ENCODE measurements at regions not wholly inside any gene's neighbourhood (a gene's known extent, or its start where the extent isn't known, plus 50 kb on each side); places are given as distances from the start of the nearest gene placed in this dataset.
"Not testable (repeated sequence)": the region's sequence is repeated elsewhere in the genome, so short reads cannot be mapped to it uniquely, and the experiment has no call there.

GRCh38 chr17:31798205-31798724, 60.8 kb downstream of the COPRS start:
- no peak for DNase-seq (ENCODE audit: low read depth in 2 of 2)

- DNase-seq (ENCODE audit: low read depth in 2 of 2), result not testable (repeated sequence)
Observed at GRCh38 chr17:31795941-31796340, 63.1 kb downstream of the COPRS start.

GRCh38 chr17:31794111-31794510, 64.9 kb downstream of the COPRS start:
- no peak for DNase-seq (ENCODE audit: low read depth in 2 of 2)

- not testable (repeated sequence) for DNase-seq (ENCODE audit: low read depth in 2 of 2)
Observed at GRCh38 chr17:31793634-31794033, 65.4 kb downstream of the COPRS start.

- no peak for DNase-seq (ENCODE audit: low read depth in 2 of 2)
Observed at GRCh38 chr17:31792007-31792585, 66.9 kb downstream of the COPRS start.

- DNase-seq (ENCODE audit: low read depth in 2 of 2), result no peak
Observed at GRCh38 chr17:31789707-31790505, 69.1 kb downstream of the COPRS start.

GRCh38 chr17:31788956-31789355, 70.1 kb downstream of the COPRS start:
- DNase-seq (ENCODE audit: low read depth in 2 of 2), result no peak

GRCh38 chr17:31788571-31788946, 70.5 kb downstream of the COPRS start:
- DNase-seq (ENCODE audit: low read depth in 2 of 2), result no peak

- DNase-seq (ENCODE audit: low read depth in 2 of 2), result no peak
Observed at GRCh38 chr17:31787857-31788570, 71.0 kb downstream of the COPRS start.

- DNase-seq (ENCODE audit: low read depth in 2 of 2), result no peak
Observed at GRCh38 chr17:31786796-31787481, 72.1 kb downstream of the COPRS start.

- DNase-seq (ENCODE audit: low read depth in 2 of 2), result no peak
Observed at GRCh38 chr17:31780483-31780882, 78.6 kb downstream of the COPRS start.

- no peak for DNase-seq (ENCODE audit: low read depth in 2 of 2)
Observed at GRCh38 chr17:31778523-31778922, 80.5 kb downstream of the COPRS start.

GRCh38 chr17:31771328-31771727, 87.7 kb downstream of the COPRS start:
- DNase-seq (ENCODE audit: low read depth in 2 of 2), result not testable (repeated sequence)

- not testable (repeated sequence) for DNase-seq (ENCODE audit: low read depth in 2 of 2)
Observed at GRCh38 chr17:31770501-31770900, 88.5 kb downstream of the COPRS start.

- not testable (repeated sequence) for DNase-seq (ENCODE audit: low read depth in 2 of 2)
Observed at GRCh38 chr17:31761836-31762510, 97.1 kb downstream of the COPRS start.

GRCh38 chr17:31758646-31759045, 100.4 kb downstream of the COPRS start:
- no peak for DNase-seq (ENCODE audit: low read depth in 2 of 2)

GRCh38 chr17:31757097-31757496, 101.9 kb downstream of the COPRS start:
- DNase-seq (ENCODE audit: low read depth in 2 of 2), result no peak

GRCh38 chr17:31754239-31754945, 104.7 kb downstream of the COPRS start:
- no peak for DNase-seq (ENCODE audit: low read depth in 2 of 2)

GRCh38 chr17:31753011-31753410, 106.0 kb downstream of the COPRS start:
- no peak for DNase-seq (ENCODE audit: low read depth in 2 of 2)

GRCh38 chr17:31752584-31752983, 106.5 kb downstream of the COPRS start:
- no peak for DNase-seq (ENCODE audit: low read depth in 2 of 2)

GRCh38 chr17:31750578-31750977, 108.5 kb downstream of the COPRS start:
- DNase-seq (ENCODE audit: low read depth in 2 of 2), result no peak
